SK-N-MC (cell line): ENCODE measurements at regions not wholly inside any gene's neighbourhood (a gene's known extent, or its start where the extent isn't known, plus 50 kb on each side); places are given as distances from the start of the nearest gene placed in this dataset.

Source experiments
- EZH2 ChIP-seq: fragments of 200-600 bp; sonication (generic); IDR thresholded peaks from one replicate; pipeline ENCODE4 v1.6.1; 2017; ENCODE audit warnings: antibody characterized with exemption
- FOXP2 ChIP-seq: optimal IDR thresholded peaks from 2 replicates; pipeline ENCODE3; 2011; ENCODE audit warnings: mild to moderate bottlenecking, moderate library complexity; ENCODE audit not compliant: insufficient read depth; ENCODE audit errors: extremely low read length, control extremely low read depth
- POLR2AphosphoS5 ChIP-seq: IDR thresholded peaks from 2 replicates; pipeline ENCODE4 v1.6.1; 2012; ENCODE audit warnings: mild to moderate bottlenecking, low read depth, low read length, borderline replicate concordance

DNA sequence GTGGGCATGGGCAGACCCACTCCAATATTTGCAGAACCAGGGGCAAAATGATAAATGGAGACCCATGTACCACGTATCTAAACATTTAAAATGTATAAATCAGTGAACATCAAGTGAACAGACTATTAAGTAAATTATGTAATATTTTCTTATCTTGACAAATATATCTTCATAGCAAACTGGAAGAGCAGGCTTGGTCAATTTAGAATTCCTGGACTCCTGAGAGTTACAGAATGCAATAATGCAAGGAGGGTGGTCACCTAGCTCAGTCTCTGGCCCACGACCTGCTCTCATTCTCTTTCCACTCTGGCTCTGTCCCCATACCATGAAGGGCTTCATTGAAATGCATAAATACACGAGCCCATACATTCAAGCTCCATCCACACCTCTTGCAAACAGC lies 398.0 kb downstream of the ENC1 start:
- no peak for TF ChIP-seq POLR2AphosphoS5
- no peak for TF ChIP-seq EZH2
- TF ChIP-seq FOXP2 = no peak
